SU-DHL-6 (cell line): ENCODE measurements at regions not wholly inside any gene's neighbourhood (a gene's known extent, or its start where the extent isn't known, plus 50 kb on each side); places are given as distances from the start of the nearest gene placed in this dataset.

Experiments
- H2AFZ ChIP-seq: fragments of 200-600 bp; sonication (generic); 2 replicates; pipeline ENCODE4 v1.6.1; 2014; ENCODE audit warnings: low read depth, mild to moderate bottlenecking, moderate library complexity, mixed read lengths, antibody characterized with exemption, low read length; ENCODE audit not compliant: severe bottlenecking
- H3F3A ChIP-seq: fragments of 200-600 bp; shearing (Covaris generic); 2 replicates; pipeline ENCODE4 v1.6.0; 2016; ENCODE audit warnings: antibody characterized with exemption, mild to moderate bottlenecking; ENCODE audit not compliant: insufficient read depth
- H3K27ac ChIP-seq: fragments of 200-600 bp; sonication (generic); 2 replicates; pipeline ENCODE4 v1.5.1; 2016; ENCODE audit warnings: low read depth, mild to moderate bottlenecking, low read length, moderate library complexity, mixed read lengths
- H3K27me3 ChIP-seq: fragments of 200-600 bp; sonication (generic), shearing (Covaris generic); 2 replicates; pipeline ENCODE4 v1.6.0; 2014; ENCODE audit warnings: mild to moderate bottlenecking, low read length
- H3K36me3 ChIP-seq: fragments of 200-600 bp; sonication (generic); 2 replicates; pipeline ENCODE4 v1.6.1; 2014; ENCODE audit warnings: mild to moderate bottlenecking, low read length, mixed read lengths
- H3K4me2 ChIP-seq: fragments of 300-600, 200-600 bp; shearing (Covaris generic), sonication (generic); 2 replicates; pipeline ENCODE4 v1.6.0; 2014; ENCODE audit warnings: low read length, low read depth, mild to moderate bottlenecking; ENCODE audit not compliant: poor library complexity, severe bottlenecking
- H3K4me3 ChIP-seq: fragments of 200-600 bp; sonication (generic); 2 replicates; pipeline ENCODE4 v1.5.1; 2014; ENCODE audit warnings: antibody characterized with exemption, low read length, mild to moderate bottlenecking, mixed read lengths; ENCODE audit not compliant: insufficient read depth, poor library complexity, severe bottlenecking
- H3K79me2 ChIP-seq: fragments of 200-600 bp; sonication (generic); 2 replicates; pipeline ENCODE4 v1.6.1; 2014; ENCODE audit warnings: mild to moderate bottlenecking, low read length, moderate library complexity; ENCODE audit not compliant: insufficient read depth
- H3K9ac ChIP-seq: fragments of 200-600 bp; sonication (generic); 2 replicates; pipeline ENCODE4 v1.7.0; 2014; ENCODE audit warnings: mild to moderate bottlenecking, low read length
- H3K9me2 ChIP-seq: fragments of 200-600 bp; sonication (generic); replicated peaks from 2 replicates; pipeline ENCODE4 v1.6.1; 2014; ENCODE audit warnings: low read length; ENCODE audit not compliant: insufficient read depth
- H3K9me3 ChIP-seq: fragments of 200-600 bp; sonication (generic); 2 replicates; pipeline ENCODE4 v1.6.1; 2014; ENCODE audit warnings: low read length, mixed read lengths; ENCODE audit not compliant: insufficient read depth
- H4K20me1 ChIP-seq: fragments of 200-600 bp; sonication (generic); 2 replicates; pipeline ENCODE4 v1.6.1; 2014; ENCODE audit warnings: low read depth, mild to moderate bottlenecking, antibody characterized with exemption, low read length, moderate library complexity, mixed read lengths
- CTCF ChIP-seq: fragments of 200-600 bp; sonication (generic); IDR thresholded peaks from one replicate; pipeline ENCODE4 v1.5.1; 2017; ENCODE audit warnings: antibody characterized with exemption, mild to moderate bottlenecking, low read length, moderate library complexity; ENCODE audit not compliant: insufficient read depth, poor library complexity, severe bottlenecking
- EZH2phosphoT487 ChIP-seq: fragments of 200-600 bp; sonication (generic), shearing (Covaris generic); conservative IDR thresholded peaks from 2 replicates; pipeline ENCODE4 v1.6.1; 2018; ENCODE audit warnings: mild to moderate bottlenecking, antibody characterized with exemption, low read length, moderate library complexity, mixed read lengths

- Histone ChIP-seq H3K27me3 (no peaks in the 10 kb centered on the region), H2AFZ (no peak overlapping the region), H3K9me3 (no peaks in the 10 kb centered on the region), H3K9me2 (no peaks in the 10 kb centered on the region), H3K27ac (no peak overlapping the region), H3K9ac (no peak overlapping the region), H3F3A (no peaks in the 10 kb centered on the region), H3K36me3 (no peaks in the 10 kb centered on the region), H3K79me2 (no peaks in the 10 kb centered on the region), H3K4me2 (no peak overlapping the region), H4K20me1 (no peaks in the 10 kb centered on the region), H3K4me3 (no peak overlapping the region)
- TF ChIP-seq EZH2phosphoT487 (no peak), CTCF (no peak)
Observed at GRCh38 chr11:90493379-90493778, 270.5 kb upstream of the CHORDC1 start.

GRCh38 chr11:90491466-90491865, 268.6 kb upstream of the CHORDC1 start:
- no peaks in the 10 kb centered on the region for H4K20me1 ChIP-seq
- H3K27me3 ChIP-seq = no peaks in the 10 kb centered on the region
- no peak overlapping the region for H3K4me3 ChIP-seq
- no peaks in the 10 kb centered on the region for H3K79me2 ChIP-seq
- no peaks in the 10 kb centered on the region for H3F3A ChIP-seq
- H3K9me3 ChIP-seq = no peaks in the 10 kb centered on the region
- no peaks in the 10 kb centered on the region for H3K36me3 ChIP-seq
- TF ChIP-seq CTCF (no peak), EZH2phosphoT487 (no peak)
- H3K9ac ChIP-seq = no peak overlapping the region
- no peak overlapping the region for H2AFZ ChIP-seq
- no peaks in the 10 kb centered on the region for H3K9me2 ChIP-seq
- H3K4me2 ChIP-seq = no peak overlapping the region
- no peak overlapping the region for H3K27ac ChIP-seq

GRCh38 chr11:90476442-90477007, 253.7 kb upstream of the CHORDC1 start:
- Histone ChIP-seq H3K79me2 (no peaks in the 10 kb centered on the region), H3K4me3 (no peak overlapping the region), H3K9me3 (no peaks in the 10 kb centered on the region), H3K9me2 (no peaks in the 10 kb centered on the region), H2AFZ (no peak overlapping the region), H3K27me3 (no peaks in the 10 kb centered on the region), H4K20me1 (no peaks in the 10 kb centered on the region), H3K36me3 (no peaks in the 10 kb centered on the region), H3F3A (no peaks in the 10 kb centered on the region), H3K4me2 (no peak overlapping the region), H3K9ac (no peak overlapping the region), H3K27ac (no peak overlapping the region)
- no peak for TF ChIP-seq EZH2phosphoT487
- TF ChIP-seq CTCF = peak; percentile 41
